Adrenal gland (tissue), 9 donors: ENCODE measurements at regions not wholly inside any gene's neighbourhood (a gene's known extent, or its start where the extent isn't known, plus 50 kb on each side); places are given as distances from the start of the nearest gene placed in this dataset.

Experiments used
- DNase-seq, 7 donors: peaks; one replicate each; pipeline ENCODE4 v3.0.0-alpha.2; 2019 to 2020
- H3K27ac ChIP-seq, 5 donors: fragments of 200-600 bp; sonication (generic) in 4 of 5; 1 replicate in 3 of 5; 2 replicates in 2 of 5; pipeline versions ENCODE4 v1.5.1 to v1.8.0; 2016 to 2020; ENCODE audit warnings: mild to moderate bottlenecking in 1 of 5
- H3K27me3 ChIP-seq: fragments of 200-600 bp; 2 replicates; pipeline ENCODE4 v1.8.0; 2021
- H3K36me3 ChIP-seq, 2 donors: fragments of 200-600 bp; replicated peaks in 1 of 2; 1 replicate in 1 of 2; 2 replicates in 1 of 2; pipeline versions ENCODE4 v1.5.1 to v1.8.0; 2018 to 2022
- H3K4me1 ChIP-seq, 2 donors: fragments of 200-600 bp; replicated peaks in 1 of 2; 1 replicate in 1 of 2; 2 replicates in 1 of 2; pipeline versions ENCODE4 v1.5.1 to v1.8.0; 2018 to 2021
- H3K4me3 ChIP-seq, 4 donors: fragments of 200-600 bp; sonication (generic) in 3 of 4; one replicate each; pipeline ENCODE4 v1.5.1; 2016 to 2018
- H3K9me3 ChIP-seq, 3 donors: fragments of 200-600 bp; sonication (generic) in 1 of 3; replicated peaks in 1 of 3; 1 replicate in 2 of 3; 2 replicates in 1 of 3; pipeline versions ENCODE4 v1.5.1 to v1.8.0; 2016 to 2021
- POLR2A ChIP-seq, 2 donors: fragments of 450-650 bp; IDR thresholded peaks; one replicate each; pipeline ENCODE4 v1.6.1; 2017; ENCODE audit warnings: antibody characterized with exemption in 2 of 2, mild to moderate bottlenecking in 2 of 2, moderate library complexity in 1 of 2
- WGBS, 4 donors: extraction: QIAGEN DNeasy Blood & Tissue Kit in 2 of 4; methylation state at CpG; one replicate each; pipeline versions ENCODE4 v1.1.5 to v1.1.7; 2013 to 2017; 5-methylcytosine and 5-hydroxymethylcytosine counted together
- intact Hi-C, 2 donors: fragments of 100-400 bp; cut with DNase I; formaldehyde crosslinking; loops; one replicate each; pipeline versions ENCODE4 v1.14.1 to v1.15.0; 2022 to 2023
- TF ChIP-seq, protein P1 (sequence below), 6 experiments: fragments of 450-650 bp in 4 of 6; fragments of 200-600 bp in 2 of 6; sonication (generic) in 1 of 6; IDR thresholded peaks; 1 replicate in 5 of 6; 2 replicates in 1 of 6; pipeline versions ENCODE4 v1.5.1 to v1.8.0; 2016 to 2021; ENCODE audit warnings: antibody characterized with exemption in 6 of 6, mild to moderate bottlenecking in 2 of 6, moderate library complexity in 1 of 6
- donor health status: healthy with polysubstance abuse.
- donor health status: Bipolar disorder and iron deficiency.
- donor health status: DM: yes; HTN: yes; CAD: no.
- donor health status: DM: no; HTN: no; CAD: no.
- donor health status: DM: no; HTN: no; CAD: no.

DNA sequence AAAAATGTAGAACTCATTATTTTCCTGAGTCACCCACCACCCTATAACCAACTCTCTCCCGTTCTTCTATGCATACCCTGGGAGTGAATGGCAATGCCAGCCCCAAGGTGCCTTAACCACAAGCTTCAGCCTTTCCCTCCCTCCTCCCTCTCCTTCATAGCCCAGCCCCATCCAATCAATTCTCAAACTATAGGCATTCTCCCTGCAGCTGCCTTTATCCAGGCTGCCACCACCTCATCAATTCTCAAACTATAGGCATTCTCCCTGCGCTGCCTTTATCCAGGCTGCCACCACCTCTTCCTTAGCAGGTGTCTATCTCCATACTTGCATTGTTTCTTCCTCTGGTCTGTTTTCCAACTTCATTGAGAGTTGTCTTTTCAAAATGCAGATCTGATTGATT lies 77.1 kb downstream of the PLEKHG1 start:
- Histone ChIP-seq H3K27ac (no peak overlapping the region), H3K4me1 (no peaks in the 10 kb centered on the region), H3K27me3 (no peaks in the 10 kb centered on the region), H3K9me3 (no peaks in the 10 kb centered on the region), H3K36me3 (no peaks in the 10 kb centered on the region), H3K4me3 (no peak overlapping the region)
- TF ChIP-seq, protein P1, sequence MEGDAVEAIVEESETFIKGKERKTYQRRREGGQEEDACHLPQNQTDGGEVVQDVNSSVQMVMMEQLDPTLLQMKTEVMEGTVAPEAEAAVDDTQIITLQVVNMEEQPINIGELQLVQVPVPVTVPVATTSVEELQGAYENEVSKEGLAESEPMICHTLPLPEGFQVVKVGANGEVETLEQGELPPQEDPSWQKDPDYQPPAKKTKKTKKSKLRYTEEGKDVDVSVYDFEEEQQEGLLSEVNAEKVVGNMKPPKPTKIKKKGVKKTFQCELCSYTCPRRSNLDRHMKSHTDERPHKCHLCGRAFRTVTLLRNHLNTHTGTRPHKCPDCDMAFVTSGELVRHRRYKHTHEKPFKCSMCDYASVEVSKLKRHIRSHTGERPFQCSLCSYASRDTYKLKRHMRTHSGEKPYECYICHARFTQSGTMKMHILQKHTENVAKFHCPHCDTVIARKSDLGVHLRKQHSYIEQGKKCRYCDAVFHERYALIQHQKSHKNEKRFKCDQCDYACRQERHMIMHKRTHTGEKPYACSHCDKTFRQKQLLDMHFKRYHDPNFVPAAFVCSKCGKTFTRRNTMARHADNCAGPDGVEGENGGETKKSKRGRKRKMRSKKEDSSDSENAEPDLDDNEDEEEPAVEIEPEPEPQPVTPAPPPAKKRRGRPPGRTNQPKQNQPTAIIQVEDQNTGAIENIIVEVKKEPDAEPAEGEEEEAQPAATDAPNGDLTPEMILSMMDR (IDR thresholded peaks at IDR 0.05): no peak
- no peak for TF ChIP-seq POLR2A (IDR thresholded peaks at IDR 0.05)
- no peak for DNase-seq
- 90 to 94% (median 93%) methylated on average over 2 of the region's 2 CpGs for WGBS, 4 donors
- intact Hi-C loops: no loop called here

DNA sequence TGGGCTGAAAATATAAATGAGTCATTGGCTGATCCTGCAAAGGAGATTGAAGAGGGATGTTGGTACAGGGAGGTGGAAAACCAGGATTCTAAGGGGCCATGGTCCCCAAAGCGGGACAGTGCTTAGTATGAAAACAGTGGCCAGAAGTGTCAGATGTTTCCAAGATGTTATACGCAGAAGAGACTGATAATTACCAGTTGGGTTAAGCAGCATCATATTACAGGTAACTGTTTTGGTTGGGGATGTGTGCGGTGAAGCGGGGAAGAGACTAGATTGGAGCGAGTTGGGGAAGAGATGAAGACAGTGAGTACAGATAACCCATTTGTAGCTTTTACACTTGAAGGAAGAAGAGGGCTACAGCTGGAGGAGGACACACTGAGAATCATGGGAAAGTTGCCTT lies 80.8 kb downstream of the PLEKHG1 start:
- TF ChIP-seq, protein P1 (IDR thresholded peaks at IDR 0.05): no peak
- no peak for TF ChIP-seq POLR2A (IDR thresholded peaks at IDR 0.05)
- H3K4me3 ChIP-seq: no peak overlapping the region
- no peaks in the 10 kb centered on the region for H3K27me3 ChIP-seq
- DNase-seq: no peak
- H3K27ac ChIP-seq: no peak overlapping the region
- H3K4me1 ChIP-seq: no peaks in the 10 kb centered on the region
- no peaks in the 10 kb centered on the region for H3K9me3 ChIP-seq
- intact Hi-C loops: no loop called here
- 91 to 96% (median 94%) methylated on average over 5 of the region's 5 CpGs for WGBS, 4 donors
- H3K36me3 ChIP-seq: no peaks in the 10 kb centered on the region

DNA sequence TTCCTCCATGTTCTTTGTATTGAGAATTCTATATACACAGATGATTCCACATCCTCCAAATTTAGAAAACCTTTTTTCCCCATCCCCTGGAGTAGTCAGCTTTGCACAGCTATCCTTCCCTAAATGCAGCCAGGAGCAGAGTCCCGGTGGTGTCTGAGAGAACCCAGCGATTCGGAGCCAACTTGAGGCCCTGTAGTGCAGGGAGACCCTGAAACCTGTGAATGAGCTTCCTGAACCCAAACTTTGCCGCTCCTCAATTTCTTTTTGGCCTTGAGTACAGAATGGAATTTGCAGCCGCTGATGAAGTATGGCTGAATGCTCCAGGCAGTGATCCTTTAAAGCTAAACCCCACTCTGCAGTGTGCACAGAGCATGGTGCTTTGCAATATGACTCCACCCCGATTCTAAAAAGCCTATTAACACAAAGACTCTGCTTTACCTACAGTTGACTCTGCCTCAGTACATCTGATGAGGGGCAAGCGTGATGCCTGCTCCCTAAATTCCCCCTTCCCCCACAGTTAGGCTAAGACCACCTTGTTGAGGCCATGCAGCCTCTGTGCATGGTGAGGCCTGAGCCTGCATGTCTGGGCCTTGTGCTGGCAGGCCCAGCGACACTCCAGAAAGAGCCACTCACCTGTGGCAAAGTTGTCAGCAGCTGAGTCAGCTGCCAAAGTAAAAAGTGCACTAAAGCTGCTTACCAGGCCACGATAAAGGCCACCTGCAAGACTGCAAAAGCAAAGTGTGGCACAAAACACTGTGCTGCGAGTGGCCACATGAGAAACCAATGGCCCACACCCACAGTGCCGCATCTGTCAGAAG lies 82.1 kb downstream of the PLEKHG1 start:
- TF ChIP-seq, protein P1 (IDR thresholded peaks at IDR 0.05): no peak
- TF ChIP-seq POLR2A (IDR thresholded peaks at IDR 0.05): no peak
- H3K27me3 ChIP-seq: no peaks in the 10 kb centered on the region
- intact Hi-C loops: no loop called here
- DNase-seq: no peak
- no peaks in the 10 kb centered on the region for H3K9me3 ChIP-seq
- 78 to 90% (median 87%) methylated on average over 7 to 11 of the region's 11 CpGs for WGBS, 4 donors
- H3K4me3 ChIP-seq: no peak overlapping the region
- H3K4me1 ChIP-seq: no peaks in the 10 kb centered on the region
- H3K27ac ChIP-seq: peak overlapping the region in 1 of 5 donors; percentile 55
- no peaks in the 10 kb centered on the region for H3K36me3 ChIP-seq

DNA sequence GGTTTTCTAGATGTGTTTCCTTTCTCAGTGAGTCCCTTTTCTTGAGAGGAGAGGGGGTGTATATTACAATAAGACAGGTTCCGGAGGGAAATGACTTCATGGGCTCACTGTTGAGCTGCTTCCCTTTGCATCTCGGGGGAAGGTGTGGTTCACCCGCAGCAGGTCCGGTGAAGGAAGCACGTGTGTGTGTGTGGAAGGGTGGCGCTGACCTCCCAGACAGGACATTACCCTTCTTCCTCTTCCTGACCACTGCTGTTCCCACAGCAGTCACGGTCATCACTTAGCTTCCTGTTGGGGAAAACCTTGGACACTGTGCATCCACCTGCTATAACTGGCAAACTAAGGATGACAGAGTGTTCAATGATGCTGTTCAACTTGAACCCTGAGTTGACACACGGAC lies 83.6 kb downstream of the PLEKHG1 start:
- peak; percentile 27 to 84 (median 38) for DNase-seq
- H3K9me3 ChIP-seq: no peaks in the 10 kb centered on the region
- intact Hi-C loops: no loop called here
- no peak overlapping the region for H3K4me3 ChIP-seq
- H3K27ac ChIP-seq: peak overlapping the region in 1 of 5 donors; percentile 70
- no peak for TF ChIP-seq POLR2A (IDR thresholded peaks at IDR 0.05)
- TF ChIP-seq, protein P1 (IDR thresholded peaks at IDR 0.05): no peak
- H3K27me3 ChIP-seq: no peaks in the 10 kb centered on the region
- no peaks in the 10 kb centered on the region for H3K4me1 ChIP-seq
- 65 to 73% (median 67%) methylated on average over 8 of the region's 8 CpGs for WGBS, 4 donors
- H3K36me3 ChIP-seq: no peaks in the 10 kb centered on the region
